ENCODE measurements at regions not wholly inside any gene's neighbourhood (a gene's known extent, or its start where the extent isn't known, plus 50 kb on each side); places are given as distances from the start of the nearest gene placed in this dataset.

- no peaks in the 10 kb centered on the region for H3K4me1 ChIP-seq
- no peaks in the 10 kb centered on the region for H3K36me3 ChIP-seq
- intact Hi-C loops (cut with DNase I; ENCODE audit: low total_unique reads) = no loop called here
- no peak for TF ChIP-seq CTCF (IDR thresholded peaks at IDR 0.05)
- TF ChIP-seq POLR2A (IDR thresholded peaks at IDR 0.05) = no peak
- H3K27me3 ChIP-seq = no peaks in the 10 kb centered on the region
- DNase-seq = no peak
- no peaks in the 10 kb centered on the region for H3K9me3 ChIP-seq
- H3K4me3 ChIP-seq = no peak overlapping the region
- no peak overlapping the region for H3K27ac ChIP-seq
These were observed 53.2 kb upstream of the UBE2E3 start for GRCh38 chr2:180927030-180927686.

- DNase-seq = no peak
- intact Hi-C loops (cut with DNase I; ENCODE audit: low total_unique reads) = no loop called here
- no peak overlapping the region for H3K27ac ChIP-seq
- H3K36me3 ChIP-seq = no peaks in the 10 kb centered on the region
- no peaks in the 10 kb centered on the region for H3K27me3 ChIP-seq
- H3K4me1 ChIP-seq = no peaks in the 10 kb centered on the region
- no peak for TF ChIP-seq POLR2A (IDR thresholded peaks at IDR 0.05)
- no peak for TF ChIP-seq CTCF (IDR thresholded peaks at IDR 0.05)
- no peak overlapping the region for H3K4me3 ChIP-seq
- H3K9me3 ChIP-seq = no peaks in the 10 kb centered on the region
These were observed 54.7 kb upstream of the UBE2E3 start for GRCh38 chr2:180925700-180926099.

GRCh38 chr2:180924063-180924462 is 56.3 kb upstream of the UBE2E3 start:
- H3K9me3 ChIP-seq = no peaks in the 10 kb centered on the region
- H3K4me3 ChIP-seq = no peak overlapping the region
- TF ChIP-seq POLR2A (IDR thresholded peaks at IDR 0.05) = no peak
- no peak for TF ChIP-seq CTCF (IDR thresholded peaks at IDR 0.05)
- no peak overlapping the region for H3K27ac ChIP-seq
- no peaks in the 10 kb centered on the region for H3K27me3 ChIP-seq
- H3K4me1 ChIP-seq = no peaks in the 10 kb centered on the region
- no peak for DNase-seq
- intact Hi-C loops (cut with DNase I; ENCODE audit: low total_unique reads) = no loop called here
- no peaks in the 10 kb centered on the region for H3K36me3 ChIP-seq

- Histone ChIP-seq H3K27me3 (no peaks in the 10 kb centered on the region), H3K9me3 (no peaks in the 10 kb centered on the region), H3K36me3 (no peaks in the 10 kb centered on the region), H3K4me3 (no peak overlapping the region), H3K27ac (no peak overlapping the region), H3K4me1 (no peaks in the 10 kb centered on the region)
- intact Hi-C loops (cut with DNase I; ENCODE audit: low total_unique reads) = no loop called here
- TF ChIP-seq POLR2A (IDR thresholded peaks at IDR 0.05) (no peak), CTCF (IDR thresholded peaks at IDR 0.05) (no peak)
- no peak for DNase-seq
These were observed 69.4 kb upstream of the UBE2E3 start for GRCh38 chr2:180910831-180911665.

GRCh38 chr2:180907731-180908130 is 72.7 kb upstream of the UBE2E3 start:
- TF ChIP-seq POLR2A (IDR thresholded peaks at IDR 0.05) = no peak
- TF ChIP-seq CTCF (IDR thresholded peaks at IDR 0.05) = no peak
- Histone ChIP-seq H3K4me3 (no peak overlapping the region), H3K27ac (no peak overlapping the region), H3K9me3 (no peaks in the 10 kb centered on the region), H3K27me3 (no peaks in the 10 kb centered on the region), H3K4me1 (no peaks in the 10 kb centered on the region), H3K36me3 (no peaks in the 10 kb centered on the region)
- no peak for DNase-seq
- intact Hi-C loops (cut with DNase I; ENCODE audit: low total_unique reads) = no loop called here
